Trophoblast cell (in vitro differentiated cells and primary cell): ENCODE measurements at regions not wholly inside any gene's neighbourhood (a gene's known extent, or its start where the extent isn't known, plus 50 kb on each side); places are given as distances from the start of the nearest gene placed in this dataset.

ENCODE experiments used
- DNase-seq, 2 donors: peaks; one replicate each; pipeline ENCODE4 v3.0.0-alpha.2; 2016
- H2AFZ ChIP-seq: 2 replicates; pipeline ENCODE4 v1.6.1; 2013; ENCODE audit warnings: low read length, moderate library complexity, mild to moderate bottlenecking; ENCODE audit not compliant: insufficient read depth, poor library complexity
- H2AK5ac ChIP-seq: 2 replicates; pipeline ENCODE4 v1.6.1; 2013; ENCODE audit warnings: mild to moderate bottlenecking, low read length
- H2BK120ac ChIP-seq: 2 replicates; pipeline ENCODE4 v1.6.1; 2013; ENCODE audit warnings: low read length, mild to moderate bottlenecking, moderate library complexity; ENCODE audit not compliant: insufficient read depth, poor library complexity
- H2BK12ac ChIP-seq: 2 replicates; pipeline ENCODE4 v1.6.1; 2013; ENCODE audit warnings: mild to moderate bottlenecking, low read length, moderate library complexity
- H2BK5ac ChIP-seq: 2 replicates; pipeline ENCODE4 v1.6.1; 2013; ENCODE audit warnings: low read length, low read depth, moderate library complexity, mild to moderate bottlenecking; ENCODE audit not compliant: poor library complexity
- H3K14ac ChIP-seq: 2 replicates; pipeline ENCODE4 v1.6.1; 2013; ENCODE audit warnings: mild to moderate bottlenecking, low read length
- H3K18ac ChIP-seq: 2 replicates; pipeline ENCODE4 v1.6.1; 2013; ENCODE audit warnings: mild to moderate bottlenecking, low read length
- H3K23ac ChIP-seq: 2 replicates; pipeline ENCODE4 v1.6.1; 2013; ENCODE audit warnings: low read length
- H3K27ac ChIP-seq: 2 replicates; pipeline ENCODE4 v1.5.1; 2013; ENCODE audit warnings: low read depth, mild to moderate bottlenecking, inconsistent platforms, low read length, moderate library complexity
- H3K27me3 ChIP-seq: 2 replicates; pipeline ENCODE4 v1.6.1; 2013; ENCODE audit warnings: inconsistent platforms, mild to moderate bottlenecking, low read length, moderate library complexity; ENCODE audit not compliant: insufficient read depth
- H3K36me3 ChIP-seq, 2 experiments: 1 replicate in 1 of 2; 2 replicates in 1 of 2; pipeline ENCODE4 v1.6.1; 2013; ENCODE audit warnings: low read length in 2 of 2, mild to moderate bottlenecking in 2 of 2, moderate library complexity in 1 of 2; ENCODE audit not compliant: insufficient read depth in 2 of 2, control insufficient read depth in 1 of 2
- H3K4ac ChIP-seq: 2 replicates; pipeline ENCODE4 v1.6.1; 2013; ENCODE audit warnings: low read depth, mild to moderate bottlenecking, low read length, moderate library complexity
- H3K4me1 ChIP-seq, 2 experiments: 1 replicate in 1 of 2; 2 replicates in 1 of 2; pipeline ENCODE4 v1.6.1; 2013; ENCODE audit warnings: low read length in 2 of 2, mild to moderate bottlenecking in 2 of 2, moderate library complexity in 1 of 2; ENCODE audit not compliant: insufficient read depth in 2 of 2, control insufficient read depth in 1 of 2
- H3K4me2 ChIP-seq: 2 replicates; pipeline ENCODE4 v1.6.1; 2013; ENCODE audit warnings: inconsistent platforms, mild to moderate bottlenecking, low read length, moderate library complexity
- H3K4me3 ChIP-seq: 2 replicates; pipeline ENCODE4 v1.5.1; 2013; ENCODE audit warnings: mild to moderate bottlenecking, low read depth, low read length, inconsistent platforms
- H3K79me1 ChIP-seq: one replicate; pipeline ENCODE4 v1.6.1; 2013; ENCODE audit warnings: low read length
- H3K79me2 ChIP-seq: 2 replicates; pipeline ENCODE4 v1.6.1; 2013; ENCODE audit warnings: low read length, mild to moderate bottlenecking; ENCODE audit not compliant: control insufficient read depth, insufficient read depth, poor library complexity
- H3K9ac ChIP-seq: 2 replicates; pipeline ENCODE4 v1.6.1; 2013; ENCODE audit warnings: mild to moderate bottlenecking, low read length
- H3K9me3 ChIP-seq: 2 replicates; pipeline ENCODE4 v1.6.1; 2013; ENCODE audit warnings: low read depth, mild to moderate bottlenecking, control low read depth, inconsistent platforms, low read length; ENCODE audit not compliant: insufficient read depth
- H4K12ac ChIP-seq: 2 replicates; pipeline ENCODE4 v1.6.1; 2013; ENCODE audit warnings: low read depth, mild to moderate bottlenecking, low read length, moderate library complexity
- H4K8ac ChIP-seq: 2 replicates; pipeline ENCODE4 v1.6.1; 2013; ENCODE audit warnings: low read depth, mild to moderate bottlenecking, low read length, moderate library complexity
- H4K91ac ChIP-seq: one replicate; pipeline ENCODE4 v1.6.1; 2013; ENCODE audit warnings: low read depth, mild to moderate bottlenecking, low read length, moderate library complexity
- WGBS: extraction: QIAGEN DNeasy Blood & Tissue Kit; methylation state at CpG from one replicate; pipeline ENCODE4 v1.1.7; 2013; ENCODE audit warnings: missing lambda C conversion rate; ENCODE audit not compliant: insufficient read length, insufficient coverage; ENCODE audit errors: extremely low coverage; 5-methylcytosine and 5-hydroxymethylcytosine counted together

GRCh38 chr9:90967145-90967538, 165.5 kb downstream of the SYK start:
- no peak overlapping the region for H2BK12ac ChIP-seq
- no peaks in the 10 kb centered on the region for H3K9me3 ChIP-seq
- H3K23ac ChIP-seq = no peak overlapping the region
- no peak overlapping the region for H3K4me2 ChIP-seq
- no peaks in the 10 kb centered on the region for H3K27me3 ChIP-seq
- no peaks in the 10 kb centered on the region for H3K36me3 ChIP-seq
- no peak overlapping the region for H3K14ac ChIP-seq
- no peak overlapping the region for H2AFZ ChIP-seq
- H2BK5ac ChIP-seq = no peak overlapping the region
- peaks cover 11 to 14% of the 10 kb centered on the region in 2 experiments for H3K4me1 ChIP-seq
- H3K79me1 ChIP-seq = peaks cover 2% of the 10 kb centered on the region
- no peak overlapping the region for H3K18ac ChIP-seq
- no peak overlapping the region for H2AK5ac ChIP-seq
- H3K27ac ChIP-seq = no peak overlapping the region
- H4K8ac ChIP-seq = no peak overlapping the region
- H4K12ac ChIP-seq = no peak overlapping the region
- no peak overlapping the region for H3K9ac ChIP-seq
- no CpG with 5 or more reads among the region's 7 CpGs for WGBS
- no peak overlapping the region for H3K4ac ChIP-seq
- H2BK120ac ChIP-seq = no peak overlapping the region
- H3K4me3 ChIP-seq = no peak overlapping the region
- H4K91ac ChIP-seq = no peak overlapping the region
- no peak for DNase-seq
- H3K79me2 ChIP-seq = no peaks in the 10 kb centered on the region

GRCh38 chr9:90969021-90969675, 167.5 kb downstream of the SYK start:
- Histone ChIP-seq H3K4me3 (no peak overlapping the region), H3K4me1 (peaks cover 10 to 14% of the 10 kb centered on the region in 2 experiments)
- no peak for DNase-seq

GRCh38 chr9:90970608-90971007, 169.0 kb downstream of the SYK start:
- Histone ChIP-seq H3K79me1 (no peaks in the 10 kb centered on the region), H3K14ac (no peak overlapping the region), H4K91ac (no peak overlapping the region), H2BK5ac (no peak overlapping the region), H2AFZ (no peak overlapping the region), H2BK120ac (no peak overlapping the region), H3K23ac (no peak overlapping the region), H2BK12ac (no peak overlapping the region), H3K9me3 (no peaks in the 10 kb centered on the region), H3K18ac (no peak overlapping the region), H3K27me3 (no peaks in the 10 kb centered on the region), H3K36me3 (no peaks in the 10 kb centered on the region), H3K4me1 (peaks cover 0 to 6% of the 10 kb centered on the region in 2 experiments), H4K8ac (no peak overlapping the region), H3K79me2 (no peaks in the 10 kb centered on the region), H3K9ac (no peak overlapping the region), H4K12ac (no peak overlapping the region), H3K4ac (no peak overlapping the region), H3K4me2 (no peak overlapping the region), H2AK5ac (no peak overlapping the region), H3K4me3 (peak overlapping the region; percentile 30), H3K27ac (no peak overlapping the region)
- WGBS = no CpG with 5 or more reads among the region's 9 CpGs
- peak; percentile 50 to 65 for DNase-seq

More at GRCh38 chr9:90969021-90969675, 167.5 kb downstream of the SYK start:
- H4K12ac ChIP-seq = no peak overlapping the region
- no peak overlapping the region for H2BK120ac ChIP-seq
- no peak overlapping the region for H3K23ac ChIP-seq
- no peak overlapping the region for H2BK12ac ChIP-seq
- no peak overlapping the region for H3K27ac ChIP-seq
- H3K79me2 ChIP-seq = no peaks in the 10 kb centered on the region
- no peak overlapping the region for H4K91ac ChIP-seq
- H3K4ac ChIP-seq = no peak overlapping the region
- no peak overlapping the region for H3K9ac ChIP-seq
- H3K9me3 ChIP-seq = no peaks in the 10 kb centered on the region
- whole genome bisulfite sequencing = no CpG with 5 or more reads among the region's 10 CpGs
- no peak overlapping the region for H3K18ac ChIP-seq
- H2BK5ac ChIP-seq = no peak overlapping the region
- H2AFZ ChIP-seq = no peak overlapping the region
- H3K4me2 ChIP-seq = no peak overlapping the region
- H3K36me3 ChIP-seq = no peaks in the 10 kb centered on the region
- H3K14ac ChIP-seq = no peak overlapping the region
- no peaks in the 10 kb centered on the region for H3K27me3 ChIP-seq
- peaks cover 2% of the 10 kb centered on the region for H3K79me1 ChIP-seq
- H4K8ac ChIP-seq = no peak overlapping the region
- H2AK5ac ChIP-seq = no peak overlapping the region

- Histone ChIP-seq H2AFZ (no peak overlapping the region), H2BK5ac (no peak overlapping the region), H3K79me2 (no peaks in the 10 kb centered on the region), H3K9me3 (no peaks in the 10 kb centered on the region), H3K4me2 (no peak overlapping the region), H2BK12ac (no peak overlapping the region), H4K12ac (no peak overlapping the region), H3K14ac (no peak overlapping the region), H3K4me1 (peaks cover 0 to 2% of the 10 kb centered on the region in 2 experiments), H3K23ac (no peak overlapping the region), H2AK5ac (no peak overlapping the region), H4K8ac (no peak overlapping the region), H3K4ac (no peak overlapping the region), H3K79me1 (no peaks in the 10 kb centered on the region), H4K91ac (peak overlapping the region; percentile 15), H3K27ac (no peak overlapping the region), H2BK120ac (no peak overlapping the region), H3K36me3 (no peaks in the 10 kb centered on the region), H3K9ac (no peak overlapping the region), H3K27me3 (no peaks in the 10 kb centered on the region), H3K4me3 (no peak overlapping the region), H3K18ac (no peak overlapping the region)
- no CpG with 5 or more reads among the region's 6 CpGs for WGBS
- DNase-seq = no peak
These were observed 170.4 kb downstream of the SYK start for GRCh38 chr9:90972057-90972456.
